Spinal cord (tissue), 9 donors: ENCODE measurements at regions not wholly inside any gene's neighbourhood (a gene's known extent, or its start where the extent isn't known, plus 50 kb on each side); places are given as distances from the start of the nearest gene placed in this dataset.
A peak's percentile ranks its signal among the peaks of the same experiment; 100 is the strongest.

Source experiments
- DNase-seq, 6 donors: peaks; one replicate each; pipeline versions ENCODE4 v3.0.0 to v3.0.0-alpha.2; 2013 to 2015; ENCODE audit warnings: low spot score in 6 of 6, low read depth in 4 of 6
- H3K27ac ChIP-seq: one replicate; pipeline ENCODE4 v1.5.1; 2013; ENCODE audit warnings: low read depth, low read length, control low read depth
- H3K27me3 ChIP-seq: one replicate; pipeline ENCODE4 v1.6.1; 2013; ENCODE audit warnings: low read length; ENCODE audit not compliant: control insufficient read depth, insufficient read depth
- H3K36me3 ChIP-seq: one replicate; pipeline ENCODE4 v1.6.1; 2013; ENCODE audit warnings: low read length; ENCODE audit not compliant: control insufficient read depth, insufficient read depth
- H3K4me1 ChIP-seq: one replicate; pipeline ENCODE4 v1.6.1; 2013; ENCODE audit warnings: low read length; ENCODE audit not compliant: control insufficient read depth, insufficient read depth
- H3K4me3 ChIP-seq: one replicate; pipeline ENCODE4 v1.5.1; 2013; ENCODE audit warnings: low read depth, low read length, control low read depth
- H3K9me3 ChIP-seq: one replicate; pipeline ENCODE4 v1.6.1; 2013; ENCODE audit warnings: low read length; ENCODE audit not compliant: control insufficient read depth, insufficient read depth
- whole genome bisulfite sequencing: methylation state at CpG from one replicate; pipeline ENCODE4 v1.1.5; 2013; ENCODE audit warnings: missing lambda C conversion rate; ENCODE audit not compliant: insufficient coverage; 5-methylcytosine and 5-hydroxymethylcytosine counted together
- donor health status: healthy.

DNA sequence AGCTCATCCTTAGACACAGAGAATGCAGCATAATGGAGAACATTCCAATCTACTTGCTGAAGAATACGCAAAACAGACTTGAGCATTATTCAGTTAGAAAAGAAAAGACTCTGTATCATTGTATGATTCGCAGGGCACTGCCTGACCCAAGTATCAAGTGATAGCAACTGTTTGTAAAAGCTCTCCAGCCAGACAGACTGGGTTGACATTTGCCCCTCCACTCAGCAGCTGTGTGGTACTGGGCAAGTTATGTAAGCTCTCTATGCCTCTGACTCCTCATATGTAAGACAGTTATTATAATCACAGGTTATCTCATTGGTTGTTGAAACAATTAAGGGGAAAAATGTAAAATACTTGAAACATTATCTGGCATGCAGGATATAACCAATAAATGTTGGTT, 505.0 kb downstream of the ELAVL2 start:
- no peaks in the 10 kb centered on the region for H3K27me3 ChIP-seq
- DNase-seq: no peak
- WGBS: 89% methylated on average over 2 of the region's 2 CpGs
- H3K36me3 ChIP-seq: no peaks in the 10 kb centered on the region
- no peak overlapping the region for H3K4me3 ChIP-seq
- H3K9me3 ChIP-seq: no peaks in the 10 kb centered on the region
- H3K4me1 ChIP-seq: no peaks in the 10 kb centered on the region
- no peak overlapping the region for H3K27ac ChIP-seq

DNA sequence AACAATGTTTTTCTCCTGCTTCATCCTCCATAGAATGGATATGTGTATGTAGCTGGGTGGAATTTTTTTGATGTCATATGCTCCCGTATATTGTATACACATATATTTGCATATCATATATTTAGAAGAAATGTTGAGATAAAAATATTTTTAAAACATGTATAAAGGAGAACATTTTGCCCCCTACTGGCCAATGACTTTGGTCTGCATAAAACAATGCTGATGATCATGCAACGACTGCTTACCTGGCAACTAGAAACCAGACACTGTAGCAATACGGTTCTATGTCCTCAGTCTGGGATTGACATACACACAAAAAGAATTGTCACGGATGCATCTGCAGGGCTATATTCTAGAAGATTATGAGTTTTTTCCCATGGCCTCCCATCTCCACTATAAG, 503.6 kb downstream of the ELAVL2 start:
- Histone ChIP-seq H3K4me1 (no peaks in the 10 kb centered on the region), H3K36me3 (no peaks in the 10 kb centered on the region), H3K4me3 (no peak overlapping the region), H3K27me3 (no peaks in the 10 kb centered on the region), H3K27ac (no peak overlapping the region), H3K9me3 (no peaks in the 10 kb centered on the region)
- WGBS: no CpG with 5 or more reads among the region's 4 CpGs
- no peak for DNase-seq

DNA sequence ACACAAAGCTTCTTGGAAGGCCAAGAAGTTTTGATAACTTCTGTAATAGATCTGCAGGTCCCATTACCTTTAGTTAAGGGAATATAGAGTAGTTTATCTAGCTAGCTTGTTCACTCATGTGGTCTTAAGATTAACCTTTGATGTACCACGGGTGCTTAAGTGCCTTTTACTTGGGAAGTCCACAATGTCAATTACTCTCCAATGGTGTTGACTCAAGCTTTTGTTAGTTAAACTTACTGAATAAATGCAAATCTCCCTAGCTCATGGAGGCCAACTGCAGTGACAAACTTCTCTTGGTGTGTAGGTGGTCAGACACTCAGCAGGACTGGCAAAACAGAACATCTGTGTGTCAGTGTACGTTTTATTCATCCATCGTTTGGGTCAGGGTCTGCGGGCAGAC, 501.5 kb downstream of the ELAVL2 start:
- no peak for DNase-seq
- no peaks in the 10 kb centered on the region for H3K4me1 ChIP-seq
- H3K36me3 ChIP-seq: no peaks in the 10 kb centered on the region
- H3K27me3 ChIP-seq: no peaks in the 10 kb centered on the region
- no peak overlapping the region for H3K27ac ChIP-seq
- no peaks in the 10 kb centered on the region for H3K9me3 ChIP-seq
- no peak overlapping the region for H3K4me3 ChIP-seq
- WGBS: no CpG with 5 or more reads among the region's 4 CpGs

DNA sequence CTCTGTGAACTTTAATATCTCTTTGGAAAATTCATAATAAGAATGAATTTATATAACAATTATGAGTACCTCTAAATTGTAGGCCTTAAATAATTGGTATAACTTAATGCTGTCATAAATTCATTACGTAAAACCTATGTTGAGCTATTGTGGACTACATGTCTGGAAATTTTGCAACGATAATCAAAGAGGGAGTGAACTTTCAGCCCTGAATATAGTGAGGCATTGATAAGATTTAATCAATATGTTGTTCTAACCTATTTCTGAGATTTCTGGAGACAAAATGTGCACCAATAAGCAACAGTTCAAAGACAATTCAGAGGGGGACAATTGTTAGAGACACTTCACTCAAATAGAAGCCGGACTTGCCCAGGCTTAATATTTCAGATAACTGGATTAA, 499.4 kb downstream of the ELAVL2 start:
- DNase-seq: no peak
- 100% methylated on average over 1 of the region's 3 CpGs for WGBS
- Histone ChIP-seq H3K4me1 (no peaks in the 10 kb centered on the region), H3K9me3 (peaks cover 7% of the 10 kb centered on the region), H3K27me3 (no peaks in the 10 kb centered on the region), H3K4me3 (no peak overlapping the region), H3K27ac (no peak overlapping the region), H3K36me3 (no peaks in the 10 kb centered on the region)

GRCh38 chr9:23341346-23341745, 484.7 kb downstream of the ELAVL2 start:
- Histone ChIP-seq H3K27me3 (no peaks in the 10 kb centered on the region), H3K36me3 (no peaks in the 10 kb centered on the region), H3K4me3 (no peak overlapping the region), H3K4me1 (no peaks in the 10 kb centered on the region), H3K27ac (no peak overlapping the region), H3K9me3 (no peaks in the 10 kb centered on the region)
- 76% methylated on average over 2 of the region's 3 CpGs for WGBS
- no peak for DNase-seq

DNA sequence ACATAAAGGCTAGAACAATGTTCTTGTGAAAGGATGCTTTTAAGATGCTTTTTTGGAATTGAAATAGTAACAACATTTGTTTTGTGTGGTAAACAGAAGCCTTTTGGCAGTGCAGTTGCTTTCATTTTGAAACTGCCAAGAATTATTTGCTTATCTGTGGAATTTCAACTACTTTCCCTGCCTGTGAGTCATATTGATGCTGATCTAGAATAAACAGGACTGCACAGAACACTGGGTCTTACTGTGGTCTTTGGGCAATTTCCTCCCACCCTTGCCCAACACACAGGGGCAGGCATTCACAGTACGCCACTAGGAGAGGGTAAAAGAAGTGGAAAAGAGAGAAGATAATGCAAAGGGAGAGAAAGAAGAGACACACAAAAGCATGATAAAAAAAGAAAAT, 483.7 kb downstream of the ELAVL2 start:
- Histone ChIP-seq H3K27ac (no peak overlapping the region), H3K27me3 (no peaks in the 10 kb centered on the region), H3K4me3 (no peak overlapping the region), H3K9me3 (no peaks in the 10 kb centered on the region), H3K36me3 (no peaks in the 10 kb centered on the region), H3K4me1 (no peaks in the 10 kb centered on the region)
- WGBS: no CpG with 5 or more reads among the region's 1 CpG
- DNase-seq: peak in 3 of 6 donors; percentile 9 to 76 (median 29)

DNA sequence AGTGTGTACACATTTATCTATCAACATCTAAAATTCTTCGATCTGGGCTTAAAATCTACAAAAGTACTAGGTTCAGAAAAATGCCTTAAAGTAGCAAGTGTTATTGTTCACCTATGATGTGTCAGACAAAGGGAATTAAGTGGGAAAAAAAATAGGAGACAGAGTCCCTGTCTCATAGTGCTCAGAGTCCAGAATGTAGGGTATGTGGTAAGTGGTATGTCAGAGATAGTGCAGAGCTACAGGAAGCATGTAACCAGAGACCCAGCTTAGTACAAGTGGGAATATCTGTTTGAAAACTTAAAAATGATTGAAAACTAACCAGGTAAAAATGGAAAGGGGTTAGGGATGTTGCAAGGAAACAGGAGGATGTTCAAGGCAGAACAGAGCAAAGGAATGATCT, 482.8 kb downstream of the ELAVL2 start:
- Histone ChIP-seq H3K4me3 (no peak overlapping the region), H3K9me3 (no peaks in the 10 kb centered on the region)

DNA sequence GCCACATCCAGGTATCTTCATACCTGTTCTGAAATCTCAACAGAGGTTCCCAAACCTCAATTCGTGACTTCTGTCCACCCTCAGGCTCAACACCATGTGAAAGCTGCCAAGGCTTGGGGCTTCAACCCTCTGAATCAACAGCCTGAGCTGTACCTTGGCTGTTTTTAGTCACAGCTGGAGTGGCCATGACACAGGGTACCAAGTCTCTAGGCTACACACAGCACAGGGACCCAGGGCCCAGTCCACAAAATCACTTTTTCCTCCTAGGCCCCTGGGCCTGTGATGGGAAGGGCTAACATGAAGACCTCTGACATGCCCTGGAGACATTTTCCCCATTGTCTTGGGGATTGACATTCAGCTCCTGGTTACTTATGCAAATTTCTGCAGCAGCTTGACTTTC, 464.9 kb downstream of the ELAVL2 start:
- WGBS: 93% methylated on average over 1 of the region's 1 CpG
- H3K9me3 ChIP-seq: peaks cover 2% of the 10 kb centered on the region
- H3K27me3 ChIP-seq: no peaks in the 10 kb centered on the region
- no peaks in the 10 kb centered on the region for H3K36me3 ChIP-seq
- no peak for DNase-seq
- no peaks in the 10 kb centered on the region for H3K4me1 ChIP-seq
- H3K4me3 ChIP-seq: no peak overlapping the region
- no peak overlapping the region for H3K27ac ChIP-seq

More for the DNA sequence above, 482.8 kb downstream of the ELAVL2 start:
- no peak for DNase-seq
- Histone ChIP-seq H3K27ac (no peak overlapping the region), H3K36me3 (no peaks in the 10 kb centered on the region), H3K4me1 (no peaks in the 10 kb centered on the region), H3K27me3 (no peaks in the 10 kb centered on the region)
- no CpG with 5 or more reads among the region's 1 CpG for WGBS

DNA sequence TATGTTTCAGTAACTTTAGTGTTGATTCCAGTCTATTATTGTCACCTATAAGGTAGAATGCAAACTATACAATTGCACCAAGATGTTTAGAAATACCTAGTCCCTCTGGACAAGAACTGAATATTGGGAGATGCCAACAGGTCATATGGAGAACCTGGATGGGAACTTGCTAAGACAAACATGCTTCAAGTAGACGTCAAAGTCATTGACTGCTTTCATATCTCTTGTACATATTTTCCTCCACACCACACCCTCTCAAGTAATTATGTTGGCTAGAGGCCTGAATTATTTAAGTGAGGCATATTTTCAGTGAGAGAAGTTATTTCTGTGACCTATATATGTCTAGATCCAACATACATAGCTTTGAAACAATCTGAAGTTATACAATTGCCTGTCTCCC, 453.3 kb downstream of the ELAVL2 start:
- H3K4me3 ChIP-seq: no peak overlapping the region
- H3K9me3 ChIP-seq: no peaks in the 10 kb centered on the region
- no peaks in the 10 kb centered on the region for H3K27me3 ChIP-seq
- no peak overlapping the region for H3K27ac ChIP-seq
- H3K4me1 ChIP-seq: no peaks in the 10 kb centered on the region
- no CpG with 5 or more reads among the region's 1 CpG for WGBS
- no peaks in the 10 kb centered on the region for H3K36me3 ChIP-seq
- DNase-seq: no peak

- Histone ChIP-seq H3K4me3 (no peak overlapping the region), H3K27me3 (no peaks in the 10 kb centered on the region), H3K4me1 (no peaks in the 10 kb centered on the region), H3K9me3 (no peaks in the 10 kb centered on the region), H3K27ac (no peak overlapping the region), H3K36me3 (no peaks in the 10 kb centered on the region)
- WGBS: no CpG with 5 or more reads among the region's 2 CpGs
- DNase-seq: no peak
Observed at GRCh38 chr9:23375511-23375910, 450.5 kb downstream of the ELAVL2 start.
